Smooth muscle cell (in vitro differentiated cells): ENCODE measurements at regions not wholly inside any gene's neighbourhood (a gene's known extent, or its start where the extent isn't known, plus 50 kb on each side); places are given as distances from the start of the nearest gene placed in this dataset.

Experiments used
- DNase-seq: peaks from one replicate; lab custom pipeline; 2025; ENCODE audit not compliant: unreplicated experiment; lab: John Stamatoyannopoulos, UW
- H2AFZ ChIP-seq: fragments of 200-600 bp; sonication (generic); 2 replicates; pipeline ENCODE4 v1.6.0; 2016; ENCODE audit warnings: antibody characterized with exemption, low read depth, mild to moderate bottlenecking
- H3F3A ChIP-seq: fragments of 200-600 bp; sonication (generic); 2 replicates; pipeline ENCODE4 v1.6.0; 2017; ENCODE audit warnings: antibody characterized with exemption, low read depth
- H3K27ac ChIP-seq: fragments of 200-600 bp; sonication (generic); 2 replicates; pipeline ENCODE4 v1.5.1; 2016; ENCODE audit warnings: low read depth, mild to moderate bottlenecking
- H3K27me3 ChIP-seq: fragments of 200-600 bp; sonication (generic); 2 replicates; pipeline ENCODE4 v1.6.1; 2016; ENCODE audit warnings: low read depth, mild to moderate bottlenecking
- H3K36me3 ChIP-seq: fragments of 200-600 bp; sonication (generic); 2 replicates; pipeline ENCODE4 v1.5.1; 2016; ENCODE audit warnings: low read depth
- H3K4me1 ChIP-seq: fragments of 200-600 bp; sonication (generic); 2 replicates; pipeline ENCODE4 v1.5.1; 2016; ENCODE audit warnings: low read depth
- H3K4me2 ChIP-seq: fragments of 200-600 bp; sonication (generic); 2 replicates; pipeline ENCODE4 v1.6.0; 2016; ENCODE audit warnings: mild to moderate bottlenecking
- H3K4me3 ChIP-seq: fragments of 200-600 bp; sonication (generic); 2 replicates; pipeline ENCODE4 v1.5.1; 2016; ENCODE audit warnings: mild to moderate bottlenecking
- H3K79me2 ChIP-seq: fragments of 200-600 bp; sonication (generic); 2 replicates; pipeline ENCODE4 v1.6.0; 2016; ENCODE audit warnings: low read depth, mild to moderate bottlenecking
- H3K9ac ChIP-seq: fragments of 200-600 bp; sonication (generic); 2 replicates; pipeline ENCODE4 v1.6.0; 2016; ENCODE audit warnings: low read depth
- H3K9me3 ChIP-seq: fragments of 200-600 bp; sonication (generic); replicated peaks from 2 replicates; pipeline ENCODE4 v1.5.1; 2016; ENCODE audit warnings: low read depth
- H4K20me1 ChIP-seq: fragments of 200-600 bp; sonication (generic); 2 replicates; pipeline ENCODE4 v1.6.0; 2016; ENCODE audit warnings: low read depth
- WGBS: methylation state at CpG from one replicate; pipeline ENCODE4 v1.1.7; 2016; ENCODE audit warnings: low lambda C conversion rate; 5-methylcytosine and 5-hydroxymethylcytosine counted together
- TF ChIP-seq, protein P1 (sequence below): fragments of 200-600 bp; sonication (generic); IDR thresholded peaks from 2 replicates; pipeline ENCODE4 v1.5.1; 2017; ENCODE audit warnings: borderline replicate concordance, mild to moderate bottlenecking, antibody characterized with exemption; ENCODE audit not compliant: insufficient read depth, poor library complexity, severe bottlenecking

DNA sequence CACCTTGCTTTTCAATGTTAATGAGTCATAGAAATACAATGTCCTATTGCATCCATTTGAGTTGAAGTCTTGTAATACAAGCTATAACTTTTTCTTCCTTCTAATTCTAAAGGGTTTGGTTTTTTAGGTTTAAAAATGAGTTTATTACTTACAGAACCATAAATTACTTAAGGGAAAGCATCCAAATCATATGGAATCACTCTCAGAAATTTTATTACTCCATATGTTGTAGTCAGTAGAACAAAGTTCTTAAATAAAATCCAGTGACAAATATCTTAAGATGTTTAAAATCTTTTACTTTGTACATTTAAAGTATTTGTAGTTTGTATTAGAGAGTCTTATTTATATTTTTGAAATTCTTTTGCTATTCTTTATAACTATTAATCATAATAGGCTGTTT lies 253.2 kb downstream of the IPO8 start:
- Histone ChIP-seq H3K79me2 (no peaks in the 10 kb centered on the region), H3K9ac (no peak overlapping the region), H3K27ac (no peak overlapping the region), H3K36me3 (no peaks in the 10 kb centered on the region), H3K4me3 (no peak overlapping the region), H2AFZ (no peak overlapping the region), H3F3A (no peaks in the 10 kb centered on the region), H3K27me3 (no peaks in the 10 kb centered on the region), H3K4me2 (no peak overlapping the region), H3K4me1 (no peaks in the 10 kb centered on the region), H4K20me1 (no peaks in the 10 kb centered on the region), H3K9me3 (no peaks in the 10 kb centered on the region)
- TF ChIP-seq, protein P1, sequence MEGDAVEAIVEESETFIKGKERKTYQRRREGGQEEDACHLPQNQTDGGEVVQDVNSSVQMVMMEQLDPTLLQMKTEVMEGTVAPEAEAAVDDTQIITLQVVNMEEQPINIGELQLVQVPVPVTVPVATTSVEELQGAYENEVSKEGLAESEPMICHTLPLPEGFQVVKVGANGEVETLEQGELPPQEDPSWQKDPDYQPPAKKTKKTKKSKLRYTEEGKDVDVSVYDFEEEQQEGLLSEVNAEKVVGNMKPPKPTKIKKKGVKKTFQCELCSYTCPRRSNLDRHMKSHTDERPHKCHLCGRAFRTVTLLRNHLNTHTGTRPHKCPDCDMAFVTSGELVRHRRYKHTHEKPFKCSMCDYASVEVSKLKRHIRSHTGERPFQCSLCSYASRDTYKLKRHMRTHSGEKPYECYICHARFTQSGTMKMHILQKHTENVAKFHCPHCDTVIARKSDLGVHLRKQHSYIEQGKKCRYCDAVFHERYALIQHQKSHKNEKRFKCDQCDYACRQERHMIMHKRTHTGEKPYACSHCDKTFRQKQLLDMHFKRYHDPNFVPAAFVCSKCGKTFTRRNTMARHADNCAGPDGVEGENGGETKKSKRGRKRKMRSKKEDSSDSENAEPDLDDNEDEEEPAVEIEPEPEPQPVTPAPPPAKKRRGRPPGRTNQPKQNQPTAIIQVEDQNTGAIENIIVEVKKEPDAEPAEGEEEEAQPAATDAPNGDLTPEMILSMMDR, result no peak
- no peak for DNase-seq

DNA sequence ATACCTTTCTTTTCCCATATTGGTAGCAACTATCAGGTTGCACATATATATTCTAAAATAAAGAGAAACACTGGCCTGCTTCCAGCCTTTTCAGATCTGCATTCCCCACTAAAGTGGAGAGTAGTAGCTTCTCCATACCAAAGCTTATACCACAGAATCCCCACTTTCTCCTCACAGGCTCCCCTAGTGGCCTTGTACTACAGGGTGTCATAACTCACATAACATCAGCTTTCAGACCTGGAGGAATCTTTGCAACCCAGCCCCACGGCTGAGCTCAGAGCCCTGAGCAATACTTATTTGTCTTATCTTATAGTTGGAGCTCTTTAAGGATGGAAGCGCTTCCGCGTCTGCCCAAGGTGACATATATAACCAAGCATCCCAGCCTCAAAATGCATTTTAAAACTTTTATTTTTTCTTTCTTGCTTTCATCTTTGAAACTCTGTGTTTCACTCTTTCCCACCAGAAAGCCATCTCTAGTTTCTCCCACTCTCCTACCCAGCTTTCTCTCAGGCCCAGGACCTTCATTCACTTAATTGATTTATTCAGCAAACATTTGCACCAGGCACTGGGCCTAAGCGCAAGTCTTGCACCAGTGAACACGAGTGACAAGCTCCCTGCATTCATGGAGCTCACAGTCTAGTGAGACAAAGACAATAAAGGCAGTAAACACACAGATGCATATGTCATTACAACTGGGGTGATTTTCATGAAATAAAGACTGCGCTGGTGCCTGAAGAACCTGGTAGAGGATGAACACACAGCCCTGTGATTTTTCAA lies 254.7 kb downstream of the IPO8 start:
- DNase-seq, result no peak
- Histone ChIP-seq H3K4me1 (no peaks in the 10 kb centered on the region), H2AFZ (no peak overlapping the region), H3F3A (no peaks in the 10 kb centered on the region), H4K20me1 (no peaks in the 10 kb centered on the region), H3K79me2 (no peaks in the 10 kb centered on the region), H3K9ac (no peak overlapping the region), H3K9me3 (no peaks in the 10 kb centered on the region), H3K4me3 (no peak overlapping the region), H3K4me2 (no peak overlapping the region), H3K27ac (no peak overlapping the region), H3K27me3 (no peaks in the 10 kb centered on the region), H3K36me3 (no peaks in the 10 kb centered on the region)
- TF ChIP-seq, protein P1, result peak; percentile 48
- WGBS, result 80% methylated on average over 7 of the region's 7 CpGs

DNA sequence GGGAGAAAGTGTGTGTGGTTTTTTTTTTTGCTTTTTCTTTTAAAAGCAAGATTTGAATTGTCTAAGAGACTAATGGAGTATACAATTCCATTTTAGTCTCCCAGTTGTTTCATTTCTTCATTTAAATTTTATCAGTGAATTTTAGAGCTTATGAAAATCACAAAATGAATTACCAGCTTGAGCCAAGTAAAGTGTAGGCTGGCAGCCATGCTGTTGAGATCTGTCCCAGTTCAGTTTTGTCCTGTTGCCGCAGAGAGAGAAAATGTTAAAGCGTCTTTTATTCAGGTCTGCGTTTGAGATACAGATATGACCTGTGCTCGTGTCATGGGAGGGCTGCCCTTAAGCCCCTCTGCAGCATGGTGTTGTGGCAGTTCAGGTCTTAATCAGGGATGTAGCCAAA lies 256.5 kb downstream of the IPO8 start:
- DNase-seq, result no peak
- TF ChIP-seq, protein P1, result no peak
- 97% methylated on average over 4 of the region's 4 CpGs for WGBS
- H2AFZ ChIP-seq, result no peak overlapping the region
- H4K20me1 ChIP-seq, result no peaks in the 10 kb centered on the region
- no peak overlapping the region for H3K4me2 ChIP-seq
- H3K27ac ChIP-seq, result no peak overlapping the region
- H3K9ac ChIP-seq, result no peak overlapping the region
- no peaks in the 10 kb centered on the region for H3K79me2 ChIP-seq
- H3F3A ChIP-seq, result no peaks in the 10 kb centered on the region
- no peaks in the 10 kb centered on the region for H3K36me3 ChIP-seq
- H3K9me3 ChIP-seq, result no peaks in the 10 kb centered on the region
- H3K27me3 ChIP-seq, result no peaks in the 10 kb centered on the region
- H3K4me3 ChIP-seq, result no peak overlapping the region
- H3K4me1 ChIP-seq, result no peaks in the 10 kb centered on the region

DNA sequence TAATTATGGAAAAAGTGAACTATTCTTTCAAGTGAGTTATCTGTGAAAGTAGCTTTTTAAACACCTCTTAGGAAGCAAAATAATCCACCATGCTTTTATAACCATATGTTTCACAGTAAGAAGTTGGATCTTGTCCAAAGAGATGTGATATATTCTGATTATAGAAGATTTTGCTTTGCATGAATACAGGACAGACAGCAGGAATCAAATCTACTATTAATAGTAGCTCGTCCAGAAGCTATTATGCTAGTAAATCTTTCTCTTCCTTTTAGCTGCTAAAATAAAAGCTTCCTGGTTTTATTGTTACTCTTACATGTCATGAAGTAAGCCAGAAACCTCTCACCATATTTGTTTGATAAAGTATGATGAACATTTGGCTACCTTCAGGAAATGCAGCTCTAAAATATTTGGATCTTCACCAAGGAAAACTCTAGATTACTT lies 257.0 kb downstream of the IPO8 start:
- H3K4me1 ChIP-seq, result no peaks in the 10 kb centered on the region
- no peak overlapping the region for H3K27ac ChIP-seq
- H3K4me2 ChIP-seq, result no peak overlapping the region
- no peaks in the 10 kb centered on the region for H3K9me3 ChIP-seq
- no peak overlapping the region for H3K9ac ChIP-seq
- H3F3A ChIP-seq, result no peaks in the 10 kb centered on the region
- 59% methylated on average over 1 of the region's 1 CpG for WGBS
- no peaks in the 10 kb centered on the region for H3K36me3 ChIP-seq
- H3K79me2 ChIP-seq, result no peaks in the 10 kb centered on the region
- no peaks in the 10 kb centered on the region for H3K27me3 ChIP-seq
- no peak overlapping the region for H2AFZ ChIP-seq
- no peaks in the 10 kb centered on the region for H4K20me1 ChIP-seq
- TF ChIP-seq, protein P1, result no peak
- H3K4me3 ChIP-seq, result no peak overlapping the region
- DNase-seq, result no peak
